DOHH2 (cell line): ENCODE measurements at regions not wholly inside any gene's neighbourhood (a gene's known extent, or its start where the extent isn't known, plus 50 kb on each side); places are given as distances from the start of the nearest gene placed in this dataset.

Experiments used
- H3F3A ChIP-seq: fragments of 200-600 bp; sonication (generic), shearing (Covaris generic); 2 replicates; pipeline ENCODE4 v1.6.0; 2016; ENCODE audit warnings: antibody characterized with exemption, mild to moderate bottlenecking; ENCODE audit not compliant: control insufficient read depth, insufficient read depth
- H3K27ac ChIP-seq: fragments of 200-600 bp; sonication (generic); 2 replicates; pipeline ENCODE4 v1.5.1; 2014; ENCODE audit warnings: low read depth, mild to moderate bottlenecking, low read length, moderate library complexity
- H3K27me3 ChIP-seq: fragments of 200-600 bp; sonication (generic); 2 replicates; pipeline ENCODE4 v1.6.1; 2014; ENCODE audit warnings: mild to moderate bottlenecking, low read length, mixed read lengths; ENCODE audit not compliant: control insufficient read depth
- H3K36me3 ChIP-seq: fragments of 200-600 bp; sonication (generic); 2 replicates; pipeline ENCODE4 v1.6.1; 2014; ENCODE audit warnings: mild to moderate bottlenecking, low read length, moderate library complexity, mixed read lengths; ENCODE audit not compliant: control insufficient read depth
- H3K4me1 ChIP-seq: fragments of 200-600 bp; sonication (generic); 2 replicates; pipeline ENCODE4 v1.6.1; 2014; ENCODE audit warnings: mild to moderate bottlenecking, low read length, mixed read lengths; ENCODE audit not compliant: control insufficient read depth
- H3K4me2 ChIP-seq: fragments of 200-600 bp; sonication (generic); 2 replicates; pipeline ENCODE4 v1.6.0; 2014; ENCODE audit warnings: mild to moderate bottlenecking, low read length, moderate library complexity
- H3K4me3 ChIP-seq: fragments of 200-600 bp; sonication (generic); 2 replicates; pipeline ENCODE4 v1.5.1; 2014; ENCODE audit warnings: mild to moderate bottlenecking, low read length, mixed read lengths
- H3K79me2 ChIP-seq: fragments of 200-600 bp; sonication (generic); 2 replicates; pipeline ENCODE4 v1.6.1; 2014; ENCODE audit warnings: mild to moderate bottlenecking, low read length, mixed read lengths; ENCODE audit not compliant: control insufficient read depth
- H3K9me2 ChIP-seq: fragments of 200-600 bp; sonication (generic); replicated peaks from 2 replicates; pipeline ENCODE4 v1.6.1; 2014; ENCODE audit warnings: mild to moderate bottlenecking, low read length, mixed read lengths; ENCODE audit not compliant: control insufficient read depth
- H3K9me3 ChIP-seq: fragments of 200-600 bp; sonication (generic); 2 replicates; pipeline ENCODE4 v1.6.1; 2014; ENCODE audit warnings: antibody characterized with exemption, low read length, mixed read lengths; ENCODE audit not compliant: control insufficient read depth, insufficient read depth
- H4K20me1 ChIP-seq: fragments of 200-600 bp; sonication (generic); 2 replicates; pipeline ENCODE4 v1.6.0; 2014; ENCODE audit warnings: low read depth, mild to moderate bottlenecking, antibody characterized with exemption, low read length, moderate library complexity; ENCODE audit not compliant: control insufficient read depth, insufficient read depth
- CTCF ChIP-seq: fragments of 200-600 bp; sonication (generic); IDR thresholded peaks from one replicate; pipeline ENCODE4 v1.5.1; 2014; ENCODE audit warnings: antibody characterized with exemption, mild to moderate bottlenecking, low read depth, low read length; ENCODE audit not compliant: poor library complexity, severe bottlenecking
- EZH2phosphoT487 ChIP-seq: fragments of 200-600 bp; sonication (generic); IDR thresholded peaks from 2 replicates; pipeline ENCODE4 v1.6.1; 2017; ENCODE audit warnings: borderline replicate concordance, mild to moderate bottlenecking, antibody characterized with exemption, low read length, moderate library complexity, mixed read lengths

GRCh38 chr21:15352009-15352408, 287.2 kb upstream of the NRIP1 start:
- Histone ChIP-seq H3K36me3 (no peaks in the 10 kb centered on the region), H3K79me2 (no peaks in the 10 kb centered on the region), H3K9me3 (no peaks in the 10 kb centered on the region), H3F3A (no peaks in the 10 kb centered on the region), H3K27me3 (no peaks in the 10 kb centered on the region), H3K9me2 (no peaks in the 10 kb centered on the region), H3K4me2 (no peak overlapping the region), H4K20me1 (no peaks in the 10 kb centered on the region), H3K4me1 (no peaks in the 10 kb centered on the region), H3K4me3 (no peak overlapping the region), H3K27ac (no peak overlapping the region)
- TF ChIP-seq EZH2phosphoT487 = no peak
- no peak for TF ChIP-seq CTCF

DNA sequence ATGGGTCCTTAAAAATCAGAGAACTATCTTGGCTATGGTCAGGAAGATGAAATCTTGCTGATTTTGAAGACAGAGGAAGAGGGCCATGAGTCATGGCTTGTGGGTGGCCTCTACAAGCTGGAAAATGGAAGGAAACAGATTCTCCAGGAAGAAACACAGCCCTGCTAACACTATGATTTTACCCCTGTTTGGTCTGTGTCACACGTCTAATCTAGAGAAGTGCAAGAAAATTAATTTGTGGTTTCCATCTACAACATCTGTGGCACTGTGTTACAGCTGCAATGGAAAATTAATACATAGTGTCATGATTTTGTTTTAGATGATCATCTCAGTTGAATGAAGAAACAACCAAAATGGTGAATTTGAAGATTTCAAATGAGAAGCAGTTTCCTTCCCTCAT, 288.7 kb upstream of the NRIP1 start:
- Histone ChIP-seq H3K79me2 (no peaks in the 10 kb centered on the region), H3K9me3 (no peaks in the 10 kb centered on the region), H4K20me1 (no peaks in the 10 kb centered on the region), H3K4me1 (no peaks in the 10 kb centered on the region), H3K36me3 (no peaks in the 10 kb centered on the region), H3K9me2 (no peaks in the 10 kb centered on the region), H3K27me3 (no peaks in the 10 kb centered on the region), H3K27ac (no peak overlapping the region), H3K4me3 (no peak overlapping the region), H3K4me2 (no peak overlapping the region), H3F3A (no peaks in the 10 kb centered on the region)
- TF ChIP-seq CTCF (no peak), EZH2phosphoT487 (no peak)

- Histone ChIP-seq H3K9me3 (no peaks in the 10 kb centered on the region), H3K36me3 (no peaks in the 10 kb centered on the region), H4K20me1 (no peaks in the 10 kb centered on the region), H3K79me2 (no peaks in the 10 kb centered on the region), H3K4me2 (no peak overlapping the region), H3K4me3 (no peak overlapping the region), H3K27ac (no peak overlapping the region), H3K27me3 (no peaks in the 10 kb centered on the region), H3K4me1 (no peaks in the 10 kb centered on the region), H3K9me2 (no peaks in the 10 kb centered on the region), H3F3A (no peaks in the 10 kb centered on the region)
- TF ChIP-seq EZH2phosphoT487 (no peak), CTCF (no peak)
Observed at GRCh38 chr21:15354516-15354915, 289.7 kb upstream of the NRIP1 start.

GRCh38 chr21:15355066-15355465, 290.3 kb upstream of the NRIP1 start:
- no peaks in the 10 kb centered on the region for H3K9me3 ChIP-seq
- H3K9me2 ChIP-seq = no peaks in the 10 kb centered on the region
- H4K20me1 ChIP-seq = no peaks in the 10 kb centered on the region
- no peaks in the 10 kb centered on the region for H3K36me3 ChIP-seq
- H3K27me3 ChIP-seq = no peaks in the 10 kb centered on the region
- H3K27ac ChIP-seq = no peak overlapping the region
- H3K79me2 ChIP-seq = no peaks in the 10 kb centered on the region
- no peak for TF ChIP-seq EZH2phosphoT487
- no peak for TF ChIP-seq CTCF
- no peaks in the 10 kb centered on the region for H3F3A ChIP-seq
- no peak overlapping the region for H3K4me2 ChIP-seq
- no peaks in the 10 kb centered on the region for H3K4me1 ChIP-seq
- no peak overlapping the region for H3K4me3 ChIP-seq
